Superior temporal gyrus (tissue), 1 donor: ENCODE measurements at regions not wholly inside any gene's neighbourhood (a gene's known extent, or its start where the extent isn't known, plus 50 kb on each side); places are given as distances from the start of the nearest gene placed in this dataset.
A peak's percentile ranks its signal among the peaks of the same experiment; 100 is the strongest.

Experiments
- DNase-seq: peaks from one replicate; pipeline ENCODE4 v3.0.0-alpha.2; 2016; ENCODE audit errors: extremely low spot score

GRCh38 chr4:124529131-124529530 lies 183.4 kb downstream of the ANKRD50 start:
- no peak for DNase-seq

- no peak for DNase-seq
Measured at GRCh38 chr4:124530464-124531077, 182.0 kb downstream of the ANKRD50 start.

GRCh38 chr4:124534131-124534530 lies 178.4 kb downstream of the ANKRD50 start:
- DNase-seq, result no peak

GRCh38 chr4:124535003-124535402 lies 177.5 kb downstream of the ANKRD50 start:
- no peak for DNase-seq

- DNase-seq, result no peak
Measured at GRCh38 chr4:124536946-124537345, 175.6 kb downstream of the ANKRD50 start.

GRCh38 chr4:124537971-124538370 lies 174.6 kb downstream of the ANKRD50 start:
- DNase-seq, result no peak

- DNase-seq, result no peak
Measured at GRCh38 chr4:124540014-124540413, 172.5 kb downstream of the ANKRD50 start.

GRCh38 chr4:124541652-124542420 lies 170.7 kb downstream of the ANKRD50 start:
- DNase-seq, result no peak

- no peak for DNase-seq
Measured at GRCh38 chr4:124555959-124556358, 156.6 kb downstream of the ANKRD50 start.

- no peak for DNase-seq
Measured at GRCh38 chr4:124564121-124564520, 148.4 kb downstream of the ANKRD50 start.

- no peak for DNase-seq
Measured at GRCh38 chr4:124565371-124565770, 147.2 kb downstream of the ANKRD50 start.

- no peak for DNase-seq
Measured at GRCh38 chr4:124566030-124566429, 146.5 kb downstream of the ANKRD50 start.

- DNase-seq, result no peak
Measured at GRCh38 chr4:124573056-124573455, 139.5 kb downstream of the ANKRD50 start.

- no peak for DNase-seq
Measured at GRCh38 chr4:124579896-124580295, 132.6 kb downstream of the ANKRD50 start.

- no peak for DNase-seq
Measured at GRCh38 chr4:124583797-124584196, 128.7 kb downstream of the ANKRD50 start.

- DNase-seq, result no peak
Measured at GRCh38 chr4:124589786-124590185, 122.7 kb downstream of the ANKRD50 start.

GRCh38 chr4:124590480-124590879 lies 122.1 kb downstream of the ANKRD50 start:
- DNase-seq, result no peak

- no peak for DNase-seq
Measured at GRCh38 chr4:124591637-124592036, 120.9 kb downstream of the ANKRD50 start.

GRCh38 chr4:124593494-124593893 lies 119.0 kb downstream of the ANKRD50 start:
- no peak for DNase-seq

- peak; percentile 26 for DNase-seq
Measured at GRCh38 chr4:124594945-124595344, 117.6 kb downstream of the ANKRD50 start.

GRCh38 chr4:124596816-124597215 lies 115.7 kb downstream of the ANKRD50 start:
- no peak for DNase-seq

GRCh38 chr4:124610211-124610610 lies 102.3 kb downstream of the ANKRD50 start:
- DNase-seq, result no peak
